GM12874 (cell line): ENCODE measurements at regions not wholly inside any gene's neighbourhood (a gene's known extent, or its start where the extent isn't known, plus 50 kb on each side); places are given as distances from the start of the nearest gene placed in this dataset.

Experiments used
- TF ChIP-seq, protein P1 (sequence below): IDR thresholded peaks from 2 replicates; pipeline ENCODE4 v1.5.1; 2011; ENCODE audit warnings: low read depth, mild to moderate bottlenecking, control low read depth, low read length, moderate library complexity; ENCODE audit not compliant: insufficient read depth

DNA sequence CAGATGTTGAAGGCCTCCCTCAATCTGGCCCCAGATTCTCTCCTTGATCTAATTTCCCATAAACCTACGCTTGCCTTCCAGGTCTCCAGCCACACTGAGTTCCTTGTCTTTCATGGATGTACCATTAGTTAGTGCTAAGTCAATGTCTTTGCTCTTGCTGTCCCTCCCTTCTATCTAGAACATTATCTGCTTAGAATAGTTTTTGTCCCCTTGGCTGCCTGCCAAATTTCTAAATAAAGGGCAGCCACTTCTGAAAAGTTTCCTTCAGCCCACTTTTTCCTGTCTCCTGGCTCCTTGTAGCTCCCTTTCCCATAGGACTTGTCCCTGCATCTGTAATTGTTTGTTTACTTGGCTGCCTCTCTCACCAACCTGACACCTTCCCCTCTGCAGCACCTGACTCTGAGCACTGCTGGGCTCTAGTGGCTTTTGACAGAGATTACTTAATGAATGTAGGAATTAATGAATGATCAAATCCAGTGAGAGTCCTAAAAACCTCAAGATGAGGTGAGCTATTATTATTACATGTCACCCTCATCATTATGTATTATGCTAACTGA, 58.3 kb downstream of the CXCL12 start:
- TF ChIP-seq, protein P1, sequence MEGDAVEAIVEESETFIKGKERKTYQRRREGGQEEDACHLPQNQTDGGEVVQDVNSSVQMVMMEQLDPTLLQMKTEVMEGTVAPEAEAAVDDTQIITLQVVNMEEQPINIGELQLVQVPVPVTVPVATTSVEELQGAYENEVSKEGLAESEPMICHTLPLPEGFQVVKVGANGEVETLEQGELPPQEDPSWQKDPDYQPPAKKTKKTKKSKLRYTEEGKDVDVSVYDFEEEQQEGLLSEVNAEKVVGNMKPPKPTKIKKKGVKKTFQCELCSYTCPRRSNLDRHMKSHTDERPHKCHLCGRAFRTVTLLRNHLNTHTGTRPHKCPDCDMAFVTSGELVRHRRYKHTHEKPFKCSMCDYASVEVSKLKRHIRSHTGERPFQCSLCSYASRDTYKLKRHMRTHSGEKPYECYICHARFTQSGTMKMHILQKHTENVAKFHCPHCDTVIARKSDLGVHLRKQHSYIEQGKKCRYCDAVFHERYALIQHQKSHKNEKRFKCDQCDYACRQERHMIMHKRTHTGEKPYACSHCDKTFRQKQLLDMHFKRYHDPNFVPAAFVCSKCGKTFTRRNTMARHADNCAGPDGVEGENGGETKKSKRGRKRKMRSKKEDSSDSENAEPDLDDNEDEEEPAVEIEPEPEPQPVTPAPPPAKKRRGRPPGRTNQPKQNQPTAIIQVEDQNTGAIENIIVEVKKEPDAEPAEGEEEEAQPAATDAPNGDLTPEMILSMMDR = no peak

DNA sequence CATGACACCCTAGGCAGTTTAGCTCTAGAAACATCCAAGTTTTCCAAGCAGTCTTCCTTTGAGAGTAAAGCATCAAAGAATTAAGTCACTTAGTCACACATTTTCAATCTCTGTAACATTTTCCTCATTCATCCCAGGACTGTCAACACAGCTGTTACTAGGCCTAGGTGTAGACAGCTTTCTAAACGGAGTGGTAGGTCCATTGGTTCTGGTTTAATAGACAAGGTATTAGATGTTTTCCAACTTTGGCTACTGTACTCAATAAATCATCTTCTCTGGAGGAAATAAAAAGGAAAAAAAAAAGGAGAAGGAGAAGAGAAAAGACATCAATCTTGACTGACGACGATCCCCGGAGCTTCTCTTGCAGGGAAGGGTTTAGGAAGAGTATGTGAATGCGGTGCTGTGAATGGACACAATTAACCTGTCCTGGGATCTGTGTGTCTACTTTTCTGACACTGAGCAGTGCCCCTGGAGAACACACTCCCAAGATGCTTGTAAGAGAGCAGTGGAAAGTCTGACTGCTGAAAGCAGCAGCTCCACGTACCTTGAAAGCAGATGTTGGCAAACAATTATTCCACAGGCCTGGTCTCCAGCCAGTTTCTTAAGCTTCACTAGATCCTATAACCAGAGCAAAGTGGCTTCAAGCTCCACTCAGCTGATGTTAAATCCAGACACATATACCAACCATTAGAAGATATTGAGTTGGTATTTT, 59.1 kb downstream of the CXCL12 start:
- TF ChIP-seq, protein P1 = no peak

DNA sequence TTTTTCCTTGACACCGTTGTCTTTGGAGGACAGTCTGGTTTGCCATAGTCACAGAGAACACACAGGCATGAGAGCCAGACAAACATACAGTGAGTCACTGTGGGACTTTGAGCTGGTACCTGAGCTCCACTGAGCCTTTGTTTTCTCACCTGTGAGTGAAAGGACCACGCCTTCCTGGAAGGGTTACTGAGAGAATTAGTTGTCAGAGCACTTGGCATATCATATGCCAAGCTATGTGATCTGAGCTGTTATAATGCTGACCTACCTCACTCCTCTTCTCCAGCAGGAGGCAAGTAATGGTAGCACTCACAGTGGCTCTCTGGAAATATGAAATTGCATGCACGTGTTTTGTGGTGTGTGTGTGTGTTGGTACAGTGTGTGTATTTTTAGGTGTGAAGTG, 59.7 kb downstream of the CXCL12 start:
- TF ChIP-seq, protein P1 = no peak

DNA sequence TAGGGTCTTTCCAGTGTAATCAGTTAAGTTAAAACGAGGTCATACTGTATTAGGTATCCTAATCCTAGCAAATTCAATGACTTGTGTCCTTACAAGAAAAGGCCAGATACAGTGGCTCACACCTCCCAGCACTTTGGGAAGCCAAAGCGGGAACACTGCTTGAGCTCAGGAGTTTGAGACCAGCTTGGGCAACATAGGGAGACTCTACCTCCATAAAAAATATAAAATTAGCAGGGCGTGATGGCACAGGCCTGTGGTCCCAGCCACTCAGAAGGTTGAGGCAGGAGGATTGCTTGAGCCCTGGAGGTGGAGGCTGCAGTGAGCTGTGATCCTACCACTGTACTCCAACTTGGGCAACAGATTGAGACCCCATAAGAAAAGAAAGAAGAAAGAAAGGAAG, 61.1 kb downstream of the CXCL12 start:
- TF ChIP-seq, protein P1 = no peak

DNA sequence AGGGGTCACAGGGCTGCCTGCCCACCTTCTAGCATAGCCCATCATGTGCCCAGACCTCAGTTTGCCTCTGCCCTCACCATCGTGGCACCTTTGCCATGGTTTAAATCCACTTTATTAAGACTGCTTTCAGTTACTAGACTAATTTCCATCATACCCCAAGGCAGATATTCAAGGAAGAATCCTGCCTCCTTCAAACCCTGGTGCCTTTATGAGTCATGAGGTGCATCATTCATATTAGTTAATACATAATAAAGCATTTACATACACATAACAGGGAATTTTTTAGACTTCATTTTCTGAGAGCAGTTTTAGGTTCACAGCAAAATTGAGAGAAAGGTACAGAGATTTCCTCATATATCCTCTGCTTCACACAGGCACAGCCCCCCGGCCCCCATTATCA, 62.8 kb downstream of the CXCL12 start:
- TF ChIP-seq, protein P1 = no peak

DNA sequence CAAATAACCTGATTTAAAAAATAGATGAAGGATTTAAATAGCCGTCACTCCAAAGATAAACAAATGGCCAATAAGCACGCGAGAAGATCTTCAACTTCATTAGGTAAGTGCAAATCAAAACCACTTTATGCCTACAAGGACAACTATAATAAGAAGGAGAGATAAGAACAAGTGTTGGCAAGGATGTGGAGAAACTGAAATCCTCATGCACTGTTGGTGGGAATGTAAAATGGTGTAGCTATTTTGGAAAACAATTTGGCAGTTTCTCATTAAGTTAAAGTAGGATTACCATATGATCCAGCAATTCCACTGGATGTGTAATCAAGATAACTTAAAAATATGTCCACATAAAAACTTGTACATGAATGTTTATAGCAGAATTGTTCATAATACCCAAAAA, 64.1 kb downstream of the CXCL12 start:
- TF ChIP-seq, protein P1 = no peak

DNA sequence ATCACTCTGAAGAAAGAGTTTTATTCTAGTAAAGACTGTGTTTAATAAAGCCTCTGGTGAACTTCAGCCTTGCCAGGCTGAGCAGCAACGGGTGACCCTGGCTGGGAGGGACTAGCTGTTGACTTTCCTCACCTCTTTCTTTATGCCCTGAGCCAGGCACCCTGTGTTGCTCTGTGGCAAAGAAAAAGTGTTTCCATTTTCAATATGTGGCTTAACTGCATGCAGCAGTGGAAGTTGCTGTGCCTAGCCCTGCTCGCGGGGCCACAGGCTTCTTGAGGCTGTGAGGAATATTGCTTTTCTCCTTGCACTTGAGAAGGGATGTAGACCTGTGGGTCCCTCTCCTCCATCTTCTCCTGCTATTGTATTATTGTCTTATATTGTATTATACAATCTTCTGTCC, 67.0 kb downstream of the CXCL12 start:
- TF ChIP-seq, protein P1 = no peak

DNA sequence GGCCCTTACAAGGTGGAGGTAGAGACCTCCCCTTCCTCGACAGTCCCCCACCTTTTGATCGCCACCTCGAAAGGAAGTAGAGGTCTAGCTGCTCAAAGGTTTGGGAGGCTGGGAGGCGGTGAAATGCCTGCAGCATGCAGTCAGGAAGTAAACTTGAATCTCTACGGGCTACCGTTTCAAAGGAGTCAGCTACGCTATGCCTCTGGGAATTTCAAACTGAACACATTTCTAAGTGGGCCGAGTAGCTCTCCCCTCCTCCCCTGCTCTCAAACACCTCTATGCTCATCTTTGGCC, 68.0 kb downstream of the CXCL12 start:
- TF ChIP-seq, protein P1 = no peak
